Mesothelial cell of epicardium (in vitro differentiated cells): ENCODE measurements at regions not wholly inside any gene's neighbourhood (a gene's known extent, or its start where the extent isn't known, plus 50 kb on each side); places are given as distances from the start of the nearest gene placed in this dataset.

Experiments
- DNase-seq, 2 experiments: peaks; one replicate each; pipeline ENCODE4 v3.0.0; 2021; ENCODE audit warnings: low spot score in 2 of 2; ENCODE audit not compliant: unreplicated experiment in 2 of 2
- H3K27ac Mint-ChIP-seq: 2 replicates; pipeline ENCODE4 v1.8.0; 2021; ENCODE audit warnings: mixed read lengths
- H3K27me3 Mint-ChIP-seq: 2 replicates; pipeline ENCODE4 v1.8.0; 2021; ENCODE audit warnings: low read depth, mixed read lengths
- H3K36me3 Mint-ChIP-seq: 2 replicates; pipeline ENCODE4 v1.8.0; 2021; ENCODE audit warnings: mixed read lengths
- H3K4me1 Mint-ChIP-seq: 2 replicates; pipeline ENCODE4 v1.8.0; 2021; ENCODE audit warnings: mixed read lengths
- H3K4me3 Mint-ChIP-seq: 2 replicates; pipeline ENCODE4 v1.8.0; 2021; ENCODE audit warnings: mild to moderate bottlenecking, moderate library complexity, mixed read lengths
- H3K9me3 Mint-ChIP-seq: 2 replicates; pipeline ENCODE4 v1.8.0; 2021; ENCODE audit warnings: mixed read lengths
- CTCF ChIP-seq: fragments of 200-600 bp; sonication (generic); IDR thresholded peaks from one replicate; pipeline ENCODE4 v1.5.0; 2021; ENCODE audit warnings: antibody characterized with exemption; ENCODE audit not compliant: unreplicated experiment

DNA sequence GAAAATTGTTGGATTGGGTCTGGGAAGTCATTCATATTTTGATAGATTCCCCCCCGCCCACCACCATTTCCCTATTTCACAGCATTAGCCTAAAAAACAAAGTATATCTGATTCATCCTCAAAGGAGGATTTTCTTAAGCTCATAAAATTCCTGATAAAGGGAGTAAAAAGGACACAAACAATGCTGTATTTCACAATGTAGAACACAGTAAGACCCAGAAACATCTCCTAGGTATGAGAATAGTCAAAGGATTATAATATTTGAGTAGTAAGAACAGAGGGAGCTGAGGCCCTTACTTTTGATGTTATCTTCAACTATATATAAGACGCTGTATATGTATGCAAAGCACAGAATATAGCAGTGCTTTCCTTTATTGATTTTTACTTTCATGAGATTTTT, 225.3 kb downstream of the TGFB2 start:
- no peak for DNase-seq
- Mint-ChIP-seq H3K36me3 (peaks cover 2% of the 10 kb centered on the region), H3K9me3 (peaks cover 4% of the 10 kb centered on the region), H3K4me1 (peaks cover 22% of the 10 kb centered on the region), H3K27ac (no peak overlapping the region), H3K4me3 (no peak overlapping the region), H3K27me3 (no peaks in the 10 kb centered on the region)
- TF ChIP-seq CTCF = no peak

DNA sequence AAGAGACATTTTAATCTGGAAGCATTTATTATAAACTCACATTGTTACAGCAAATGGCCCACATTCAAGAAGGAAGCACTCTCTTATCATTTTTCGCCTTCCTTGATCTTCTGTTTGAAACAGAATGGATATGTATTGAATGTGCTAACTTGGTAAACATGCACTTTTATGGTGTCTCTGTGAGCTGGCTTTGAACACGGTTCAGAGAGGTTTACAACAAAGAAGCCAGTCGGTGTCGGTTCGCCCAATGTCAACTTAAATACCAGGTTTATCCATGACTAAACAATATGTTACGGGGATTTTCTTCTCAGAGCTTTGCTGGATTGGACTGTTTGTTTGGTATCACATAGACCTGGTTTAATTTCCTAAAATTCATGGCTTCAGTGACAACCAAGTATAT, 226.4 kb downstream of the TGFB2 start:
- Mint-ChIP-seq H3K27me3 (no peaks in the 10 kb centered on the region), H3K27ac (no peak overlapping the region), H3K4me1 (peaks cover 22% of the 10 kb centered on the region), H3K9me3 (peaks cover 4% of the 10 kb centered on the region), H3K4me3 (no peak overlapping the region), H3K36me3 (peaks cover 2% of the 10 kb centered on the region)
- no peak for DNase-seq
- no peak for TF ChIP-seq CTCF

- TF ChIP-seq CTCF = no peak
- no peak overlapping the region for H3K27ac Mint-ChIP-seq
- H3K27me3 Mint-ChIP-seq = no peaks in the 10 kb centered on the region
- DNase-seq = no peak
- H3K9me3 Mint-ChIP-seq = peaks cover 4% of the 10 kb centered on the region
- peaks cover 22% of the 10 kb centered on the region for H3K4me1 Mint-ChIP-seq
- peaks cover 2% of the 10 kb centered on the region for H3K36me3 Mint-ChIP-seq
- H3K4me3 Mint-ChIP-seq = no peak overlapping the region
These were observed 226.9 kb downstream of the TGFB2 start for GRCh38 chr1:218572050-218572449.

- no peak for TF ChIP-seq CTCF
- peaks cover 4% of the 10 kb centered on the region for H3K9me3 Mint-ChIP-seq
- no peak for DNase-seq
- H3K4me3 Mint-ChIP-seq = no peak overlapping the region
- peaks cover 2% of the 10 kb centered on the region for H3K36me3 Mint-ChIP-seq
- H3K27me3 Mint-ChIP-seq = no peaks in the 10 kb centered on the region
- H3K4me1 Mint-ChIP-seq = peaks cover 21% of the 10 kb centered on the region
- no peak overlapping the region for H3K27ac Mint-ChIP-seq
These were observed 228.8 kb downstream of the TGFB2 start for GRCh38 chr1:218573925-218574324.

- Mint-ChIP-seq H3K27me3 (no peaks in the 10 kb centered on the region), H3K9me3 (peaks cover 4% of the 10 kb centered on the region), H3K4me3 (no peak overlapping the region), H3K4me1 (peaks cover 13% of the 10 kb centered on the region), H3K27ac (no peak overlapping the region), H3K36me3 (peaks cover 2% of the 10 kb centered on the region)
- TF ChIP-seq CTCF = no peak
- DNase-seq = no peak
These were observed 229.9 kb downstream of the TGFB2 start for GRCh38 chr1:218575079-218575478.

DNA sequence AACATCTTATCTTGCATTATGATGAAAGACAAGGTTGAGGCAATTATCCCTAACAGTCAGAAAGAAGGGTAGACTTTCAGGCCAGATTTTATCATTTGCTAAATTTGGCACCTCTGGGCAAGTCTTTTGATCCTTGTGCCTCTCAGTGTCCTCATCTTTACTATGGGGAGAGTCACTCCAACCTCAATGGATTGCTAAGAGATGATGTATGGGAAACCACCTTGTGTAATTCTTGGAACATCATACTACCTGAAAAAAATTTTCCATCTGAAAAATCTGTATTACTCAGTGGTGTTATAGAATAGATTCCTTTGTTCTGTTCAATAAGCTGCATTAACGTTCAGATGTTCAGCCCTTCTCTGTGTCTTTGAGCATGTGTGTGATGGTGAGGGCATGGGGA, 230.7 kb downstream of the TGFB2 start:
- H3K27ac Mint-ChIP-seq = no peak overlapping the region
- no peak for TF ChIP-seq CTCF
- no peak for DNase-seq
- H3K9me3 Mint-ChIP-seq = peaks cover 4% of the 10 kb centered on the region
- no peaks in the 10 kb centered on the region for H3K27me3 Mint-ChIP-seq
- no peak overlapping the region for H3K4me3 Mint-ChIP-seq
- peaks cover 12% of the 10 kb centered on the region for H3K4me1 Mint-ChIP-seq
- peaks cover 2% of the 10 kb centered on the region for H3K36me3 Mint-ChIP-seq
